IMR-90 (cell line): ENCODE measurements at regions not wholly inside any gene's neighbourhood (a gene's known extent, or its start where the extent isn't known, plus 50 kb on each side); places are given as distances from the start of the nearest gene placed in this dataset.

Source experiments
- ATAC-seq: fragments of 200-7000 bp; cut with Tn5 transposase; 2 replicates; pipeline ENCODE4 v1.9.1; 2020; ENCODE audit warnings: low read depth, mild to moderate bottlenecking, moderate library complexity
- BruUV-seq: library from RNA; stranded (reverse); fragments of 400-500 nt; replicated peaks from 2 replicates; lab custom pipeline; 2021; lab: Mats Ljungman, UMichigan
- CTCF ChIA-PET: fragments of 300-600 bp; formaldehyde crosslinking; extraction: SDS; loops from one replicate; lab custom pipeline; 2021; ENCODE audit warnings: antibody characterized with exemption; lab: Yijun Ruan, JAX
- POLR2A ChIA-PET: fragments of 300-600 bp; sonication (Branson Sonifier 250); formaldehyde crosslinking; loops from one replicate; lab custom pipeline; 2022; ENCODE audit warnings: antibody characterized with exemption; ENCODE audit not compliant: unreplicated experiment; lab: Charles Lee
- DNase-seq: peaks from one replicate; pipeline ENCODE4 v3.0.0; 2013
- H2AFZ ChIP-seq: replicated peaks from 2 replicates; pipeline ENCODE3; 2013; ENCODE audit warnings: low read length, mild to moderate bottlenecking; ENCODE audit not compliant: poor library complexity
- H2AK5ac ChIP-seq: 2 replicates; pipeline ENCODE4 v1.6.1; 2013; ENCODE audit warnings: low read depth, low read length, inconsistent platforms
- H2AK9ac ChIP-seq: replicated peaks from 2 replicates; pipeline ENCODE3; 2013; ENCODE audit warnings: mild to moderate bottlenecking, low read depth, low read length, moderate library complexity; ENCODE audit not compliant: poor library complexity
- H2BK120ac ChIP-seq: 2 replicates; pipeline ENCODE4 v1.6.1; 2013; ENCODE audit warnings: low read depth, low read length, inconsistent platforms
- H2BK15ac ChIP-seq: 3 replicates; pipeline ENCODE4 v1.6.1; 2013; ENCODE audit warnings: low read depth, low read length, inconsistent platforms
- H2BK20ac ChIP-seq: 2 replicates; pipeline ENCODE4 v1.6.1; 2013; ENCODE audit warnings: low read depth, mild to moderate bottlenecking, inconsistent platforms, low read length, moderate library complexity
- H2BK5ac ChIP-seq: 2 replicates; pipeline ENCODE4 v1.6.1; 2013; ENCODE audit warnings: mild to moderate bottlenecking, low read depth, low read length, inconsistent platforms; ENCODE audit not compliant: poor library complexity, severe bottlenecking
- H3K14ac ChIP-seq: replicated peaks from 2 replicates; pipeline ENCODE4 v1.6.1; 2013; ENCODE audit warnings: low read depth, low read length, inconsistent platforms
- H3K18ac ChIP-seq: 2 replicates; pipeline ENCODE4 v1.6.1; 2013; ENCODE audit warnings: low read depth, low read length, control low read depth
- H3K23ac ChIP-seq: 2 replicates; pipeline ENCODE4 v1.6.1; 2013; ENCODE audit warnings: low read depth, low read length, inconsistent platforms
- H3K27ac ChIP-seq: 2 replicates; pipeline ENCODE4 v1.5.1; 2013; ENCODE audit warnings: mild to moderate bottlenecking, control low read depth, low read length; ENCODE audit not compliant: insufficient read depth
- H3K27me3 ChIP-seq: 2 replicates; pipeline ENCODE4 v1.6.1; 2013; ENCODE audit warnings: low read length; ENCODE audit not compliant: control insufficient read depth, insufficient read depth
- H3K36me3 ChIP-seq: 2 replicates; pipeline ENCODE4 v1.6.1; 2013; ENCODE audit warnings: low read length, mixed read lengths; ENCODE audit not compliant: control insufficient read depth, insufficient read depth
- H3K4ac ChIP-seq: 2 replicates; pipeline ENCODE4 v1.6.1; 2013; ENCODE audit warnings: low read depth, low read length, inconsistent platforms
- H3K4me1 ChIP-seq: 2 replicates; pipeline ENCODE4 v1.6.1; 2013; ENCODE audit warnings: low read length, mixed read lengths; ENCODE audit not compliant: control insufficient read depth, insufficient read depth
- H3K4me2 ChIP-seq: 2 replicates; pipeline ENCODE4 v1.6.1; 2013; ENCODE audit warnings: low read depth, mild to moderate bottlenecking, control low read depth, low read length, moderate library complexity
- H3K4me3 ChIP-seq: 2 replicates; pipeline ENCODE4 v1.5.1; 2013; ENCODE audit warnings: low read depth, mild to moderate bottlenecking, control low read depth, low read length, moderate library complexity; ENCODE audit not compliant: insufficient read depth
- H3K56ac ChIP-seq: 2 replicates; pipeline ENCODE4 v1.6.1; 2013; ENCODE audit warnings: low read length, inconsistent platforms; ENCODE audit not compliant: insufficient read depth; ENCODE audit errors: extremely low read depth
- H3K79me1 ChIP-seq, 2 experiments: 2 replicates each; pipeline ENCODE4 v1.6.1; 2013; ENCODE audit warnings: low read length in 2 of 2, inconsistent platforms in 1 of 2, low read depth in 1 of 2
- H3K9ac ChIP-seq: 2 replicates; pipeline ENCODE4 v1.6.1; 2013; ENCODE audit warnings: low read depth, low read length, control low read depth
- H3K9me1 ChIP-seq: 2 replicates; pipeline ENCODE4 v1.6.1; 2013; ENCODE audit warnings: low read length, inconsistent platforms; ENCODE audit not compliant: insufficient read depth
- H3K9me3 ChIP-seq: 2 replicates; pipeline ENCODE4 v1.6.1; 2013; ENCODE audit warnings: low read length; ENCODE audit not compliant: control insufficient read depth, insufficient read depth
- H4K20me1 ChIP-seq: 2 replicates; pipeline ENCODE4 v1.6.1; 2013; ENCODE audit warnings: low read length, inconsistent platforms; ENCODE audit not compliant: insufficient read depth
- H4K5ac ChIP-seq: 2 replicates; pipeline ENCODE4 v1.6.1; 2013; ENCODE audit warnings: mild to moderate bottlenecking, low read depth, low read length, control low read depth
- H4K8ac ChIP-seq, 2 experiments: 2 replicates each; pipeline ENCODE4 v1.6.1; 2013; ENCODE audit warnings: low read depth in 2 of 2, low read length in 2 of 2, control low read depth in 1 of 2, inconsistent platforms in 1 of 2
- H4K91ac ChIP-seq: 2 replicates; pipeline ENCODE4 v1.6.1; 2013; ENCODE audit warnings: low read depth, low read length, inconsistent platforms; ENCODE audit not compliant: insufficient read depth
- CEBPB ChIP-seq: IDR thresholded peaks from 2 replicates; pipeline ENCODE4 v1.6.1; 2012; ENCODE audit warnings: low read depth, low read length, improper control_type of control experiment
- CHD1 ChIP-seq: IDR thresholded peaks from 2 replicates; pipeline ENCODE4 v1.6.1; 2012; ENCODE audit warnings: low read depth, low read length, improper control_type of control experiment
- RAD21 ChIP-seq: IDR thresholded peaks from 2 replicates; pipeline ENCODE4 v1.6.1; 2012; ENCODE audit warnings: low read length, improper control_type of control experiment
- RCOR1 ChIP-seq: IDR thresholded peaks from 2 replicates; pipeline ENCODE4 v1.6.1; 2012; ENCODE audit warnings: mild to moderate bottlenecking, low read length, improper control_type of control experiment; ENCODE audit not compliant: insufficient replicate concordance
- RFX5 ChIP-seq: IDR thresholded peaks from 2 replicates; pipeline ENCODE4 v1.8.0; 2012; ENCODE audit warnings: low read depth, mild to moderate bottlenecking, low read length, moderate library complexity
- USF2 ChIP-seq: fragments of 150-350 bp; IDR thresholded peaks from 2 replicates; pipeline ENCODE4 v1.6.1; 2017; ENCODE audit warnings: mild to moderate bottlenecking, antibody characterized with exemption, low read length, low read depth
- WGBS, 2 experiments: methylation state at CpG; one replicate each; pipeline versions ENCODE4 v1.1.5 to v1.1.7; 2013; ENCODE audit warnings: missing lambda C conversion rate in 2 of 2; ENCODE audit not compliant: insufficient read length in 1 of 2; ENCODE audit errors: extremely low coverage in 2 of 2; 5-methylcytosine and 5-hydroxymethylcytosine counted together
- dilution Hi-C: fragments of 300-500 bp; cut with HindIII; formaldehyde crosslinking; loops from one replicate; pipeline ENCODE4 v1.14.3; 2018; ENCODE audit warnings: low sequenced_read_pairs; ENCODE audit not compliant: unreplicated experiment
- in situ Hi-C: fragments of 300-500 bp; cut with MboI; formaldehyde crosslinking; loops from 3 replicates; pipeline ENCODE4 v1.14.3; 2019; ENCODE audit warnings: low sequenced_read_pairs, inconsistent platforms, mixed read lengths
- intact Hi-C: fragments of 100-400 bp; cut with micrococcal nuclease; formaldehyde crosslinking; loops from 2 replicates; pipeline ENCODE4 v1.10.0; 2022
- TF ChIP-seq, protein P1 (sequence below): fragments of 150-350 bp; IDR thresholded peaks from 2 replicates; pipeline ENCODE4 v1.6.1; 2016; ENCODE audit warnings: low read depth, mild to moderate bottlenecking, low read length, moderate library complexity, borderline replicate concordance
- TF ChIP-seq, protein P2 (sequence below): conservative IDR thresholded peaks from 2 replicates; pipeline ENCODE4 v1.5.1; 2012; ENCODE audit warnings: mild to moderate bottlenecking, low read depth, low read length, improper control_type of control experiment

DNA sequence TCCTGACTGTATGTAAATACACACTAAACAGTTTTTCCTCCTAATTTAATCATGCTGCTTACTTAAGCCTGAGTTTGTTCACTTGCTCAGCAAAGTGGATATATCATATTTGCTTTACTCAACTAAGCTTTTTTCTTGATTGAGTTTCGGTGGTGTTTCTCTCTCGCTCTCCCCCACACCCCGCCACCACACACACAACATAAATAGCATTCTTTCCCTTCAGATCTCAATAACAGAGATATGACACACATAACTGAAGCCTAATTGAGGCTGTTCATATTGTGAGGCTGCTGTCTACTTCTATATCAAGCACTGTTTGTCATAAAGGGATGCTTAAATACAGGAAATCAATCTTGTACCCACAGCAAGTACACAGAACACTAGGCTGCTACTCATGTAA is 364.9 kb downstream of the FAT3 start:
- BruUV-seq, result no TSS peak
- Histone ChIP-seq H2BK5ac (no peak overlapping the region), H3K4me3 (no peak overlapping the region), H3K79me1 (no peaks in the 10 kb centered on the region), H3K56ac (no peak overlapping the region), H4K8ac (no peak overlapping the region), H3K36me3 (no peaks in the 10 kb centered on the region), H3K4me2 (no peak overlapping the region), H2BK15ac (no peak overlapping the region), H3K27ac (no peak overlapping the region), H3K27me3 (no peaks in the 10 kb centered on the region), H3K4ac (no peak overlapping the region), H3K9ac (no peak overlapping the region), H2BK20ac (no peak overlapping the region), H3K9me3 (no peaks in the 10 kb centered on the region), H3K18ac (no peak overlapping the region), H3K9me1 (no peaks in the 10 kb centered on the region), H3K23ac (no peak overlapping the region), H3K4me1 (no peaks in the 10 kb centered on the region), H2AK9ac (no peak overlapping the region), H2AFZ (no peak overlapping the region), H2AK5ac (no peak overlapping the region), H3K14ac (no peak overlapping the region), H4K91ac (no peak overlapping the region), H4K20me1 (no peaks in the 10 kb centered on the region), H2BK120ac (no peak overlapping the region), H4K5ac (no peak overlapping the region)
- intact Hi-C loops, result no loop called here
- POLR2A ChIA-PET, result no interaction called here
- in situ Hi-C loops, result no loop called here
- CTCF ChIA-PET, result no interaction called here
- dilution Hi-C loops, result no loop called here
- TF ChIP-seq, protein P1, sequence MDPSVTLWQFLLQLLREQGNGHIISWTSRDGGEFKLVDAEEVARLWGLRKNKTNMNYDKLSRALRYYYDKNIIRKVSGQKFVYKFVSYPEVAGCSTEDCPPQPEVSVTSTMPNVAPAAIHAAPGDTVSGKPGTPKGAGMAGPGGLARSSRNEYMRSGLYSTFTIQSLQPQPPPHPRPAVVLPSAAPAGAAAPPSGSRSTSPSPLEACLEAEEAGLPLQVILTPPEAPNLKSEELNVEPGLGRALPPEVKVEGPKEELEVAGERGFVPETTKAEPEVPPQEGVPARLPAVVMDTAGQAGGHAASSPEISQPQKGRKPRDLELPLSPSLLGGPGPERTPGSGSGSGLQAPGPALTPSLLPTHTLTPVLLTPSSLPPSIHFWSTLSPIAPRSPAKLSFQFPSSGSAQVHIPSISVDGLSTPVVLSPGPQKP, result no peak
- TF ChIP-seq RFX5 (no peak), CEBPB (no peak), RAD21 (no peak), RCOR1 (no peak), USF2 (no peak), CHD1 (no peak)
- TF ChIP-seq, protein P2, sequence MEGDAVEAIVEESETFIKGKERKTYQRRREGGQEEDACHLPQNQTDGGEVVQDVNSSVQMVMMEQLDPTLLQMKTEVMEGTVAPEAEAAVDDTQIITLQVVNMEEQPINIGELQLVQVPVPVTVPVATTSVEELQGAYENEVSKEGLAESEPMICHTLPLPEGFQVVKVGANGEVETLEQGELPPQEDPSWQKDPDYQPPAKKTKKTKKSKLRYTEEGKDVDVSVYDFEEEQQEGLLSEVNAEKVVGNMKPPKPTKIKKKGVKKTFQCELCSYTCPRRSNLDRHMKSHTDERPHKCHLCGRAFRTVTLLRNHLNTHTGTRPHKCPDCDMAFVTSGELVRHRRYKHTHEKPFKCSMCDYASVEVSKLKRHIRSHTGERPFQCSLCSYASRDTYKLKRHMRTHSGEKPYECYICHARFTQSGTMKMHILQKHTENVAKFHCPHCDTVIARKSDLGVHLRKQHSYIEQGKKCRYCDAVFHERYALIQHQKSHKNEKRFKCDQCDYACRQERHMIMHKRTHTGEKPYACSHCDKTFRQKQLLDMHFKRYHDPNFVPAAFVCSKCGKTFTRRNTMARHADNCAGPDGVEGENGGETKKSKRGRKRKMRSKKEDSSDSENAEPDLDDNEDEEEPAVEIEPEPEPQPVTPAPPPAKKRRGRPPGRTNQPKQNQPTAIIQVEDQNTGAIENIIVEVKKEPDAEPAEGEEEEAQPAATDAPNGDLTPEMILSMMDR, result no peak
- ATAC-seq (no peak), DNase-seq (no peak)
- WGBS, 2 experiments, result no CpG with 5 or more reads among the region's 3 CpGs
